K562 (cell line): ENCODE measurements at regions not wholly inside any gene's neighbourhood (a gene's known extent, or its start where the extent isn't known, plus 50 kb on each side); places are given as distances from the start of the nearest gene placed in this dataset.

Experiments
- ATAC-seq: fragments of 200-7000 bp; cut with Tn5 transposase; 3 replicates; pipeline ENCODE4 v1.9.1; 2020; ENCODE audit warnings: moderate library complexity
- BruUV-seq: library from RNA; stranded (reverse); fragments of 400-500 nt; replicated peaks from 2 replicates; lab custom pipeline; 2021; lab: Mats Ljungman, UMichigan
- CTCF ChIA-PET: fragments of 300-600 bp; formaldehyde crosslinking; extraction: SDS; loops from one replicate; lab custom pipeline; 2021; ENCODE audit warnings: low intra/inter-chr PET ratio; lab: Yijun Ruan, JAX
- POLR2A ChIA-PET: fragments of 300-600, 350-650 bp; sonication (Branson Sonifier 250); formaldehyde crosslinking; extraction: SDS; loops from one replicate; lab custom pipeline; 2021; ENCODE audit warnings: antibody characterized with exemption, inconsistent platforms; lab: Yijun Ruan, JAX
- DNase-seq, 4 experiments: peaks; one replicate each; pipeline versions ENCODE4 v3.0.0 to v3.0.0-alpha.2; 2011 to 2018; ENCODE audit warnings: low spot score in 3 of 4, mixed read lengths in 3 of 4; ENCODE audit errors: extremely low read depth in 1 of 4
- FAIRE-seq: peaks from 2 replicates; lab custom pipeline; 2011; peaks lifted over from hg19 to GRCh38; lab: Jason Lieb, UNC
- H2AFZ ChIP-seq: 2 replicates; pipeline ENCODE4 v1.6.0; 2011; ENCODE audit warnings: low read depth, low read length, control low read depth, inconsistent platforms
- H3K27ac ChIP-seq: fragments of 200-600 bp; 3 replicates; pipeline ENCODE4 v1.8.0; 2011; ENCODE audit warnings: low read depth, mild to moderate bottlenecking, control low read depth, inconsistent platforms, low read length, moderate library complexity, mixed read lengths; ENCODE audit errors: extremely low read depth
- H3K27me3 ChIP-seq, 2 experiments: fragments of 300-600 bp in 1 of 2; 2 replicates in 1 of 2; 3 replicates in 1 of 2; pipeline versions ENCODE4 v1.6.0 to v1.8.0; 2011; ENCODE audit warnings: inconsistent platforms in 2 of 2, low read length in 2 of 2, mild to moderate bottlenecking in 1 of 2, mixed read lengths in 1 of 2, moderate library complexity in 1 of 2; ENCODE audit not compliant: control insufficient read depth in 2 of 2, insufficient read depth in 2 of 2
- H3K36me3 ChIP-seq: fragments of 300-600 bp; 3 replicates; pipeline ENCODE4 v1.8.0; 2011; ENCODE audit warnings: mild to moderate bottlenecking, low read length, inconsistent platforms; ENCODE audit not compliant: control insufficient read depth, insufficient read depth
- H3K4me1 ChIP-seq, 2 experiments: fragments of 200-600 bp in 1 of 2; replicated peaks in 1 of 2; 2 replicates in 1 of 2; 3 replicates in 1 of 2; pipeline versions ENCODE4 v1.5.1 to v1.8.0; 2011; ENCODE audit warnings: inconsistent platforms in 2 of 2, low read length in 2 of 2, mild to moderate bottlenecking in 1 of 2, mixed read lengths in 1 of 2, moderate library complexity in 1 of 2; ENCODE audit not compliant: control insufficient read depth in 2 of 2, insufficient read depth in 2 of 2
- H3K4me2 ChIP-seq: 2 replicates; pipeline ENCODE4 v1.6.1; 2011; ENCODE audit warnings: low read length, control low read depth, inconsistent platforms, mixed read lengths; ENCODE audit not compliant: insufficient read depth
- H3K4me3 ChIP-seq: fragments of 200-600 bp; sonication (generic), shearing (Covaris generic); 2 replicates; pipeline ENCODE4 v1.5.1; 2016; ENCODE audit warnings: control low read depth, inconsistent platforms
- H3K79me2 ChIP-seq: fragments of 200-600 bp; 3 replicates; pipeline ENCODE4 v1.8.0; 2011; ENCODE audit warnings: low read length, inconsistent platforms; ENCODE audit not compliant: control insufficient read depth, insufficient read depth
- H3K9ac ChIP-seq, 2 experiments: 2 replicates each; pipeline versions ENCODE4 v1.6.0 to v1.6.1; 2011; ENCODE audit warnings: low read depth in 2 of 2, low read length in 2 of 2, control low read depth in 1 of 2, inconsistent platforms in 1 of 2, mild to moderate bottlenecking in 1 of 2, mixed read lengths in 1 of 2; ENCODE audit not compliant: insufficient read depth in 1 of 2
- H3K9me1 ChIP-seq: one replicate; pipeline ENCODE4 v1.6.0; 2011; ENCODE audit warnings: inconsistent platforms, mild to moderate bottlenecking, low read length, moderate library complexity; ENCODE audit not compliant: control insufficient read depth, insufficient read depth
- H3K9me3 ChIP-seq: replicated peaks from 2 replicates; pipeline ENCODE4 v1.5.1; 2011; ENCODE audit warnings: low read depth, low read length, inconsistent platforms; ENCODE audit not compliant: control insufficient read depth, insufficient read depth
- H4K20me1 ChIP-seq: replicated peaks from 2 replicates; pipeline ENCODE4 v1.6.1; 2011; ENCODE audit warnings: low read length, inconsistent platforms, mixed read lengths; ENCODE audit not compliant: control insufficient read depth, insufficient read depth
- CHD1 ChIP-seq: fragments of 200-600 bp; sonication (generic); IDR thresholded peaks from one replicate; pipeline ENCODE4 v1.6.1; 2012; ENCODE audit warnings: mild to moderate bottlenecking, moderate library complexity, low read length, inconsistent platforms
- CLOCK ChIP-seq: fragments of 250-450 bp; sonication (Bioruptor Pico); IDR thresholded peaks from 2 replicates; pipeline ENCODE4 v1.4.0; 2020; ENCODE audit warnings: mild to moderate bottlenecking, moderate library complexity, borderline replicate concordance
- EHMT2 ChIP-seq: fragments of 450-650 bp; IDR thresholded peaks from 2 replicates; pipeline ENCODE4 v1.6.1; 2018; ENCODE audit warnings: antibody characterized with exemption
- MECOM ChIP-seq: fragments of 250-450 bp; sonication (Bioruptor Pico); IDR thresholded peaks from 2 replicates; pipeline ENCODE4 v1.8.0; 2022; ENCODE audit warnings: inconsistent platforms
- OTX1 ChIP-seq: fragments of 450-650 bp; formaldehyde crosslinking; IDR thresholded peaks from 2 replicates; pipeline ENCODE4 v1.4.0; 2022; ENCODE audit warnings: mild to moderate bottlenecking
- SNRNP70 ChIP-seq: fragments of 200-400 bp; formaldehyde crosslinking; optimal IDR thresholded peaks from 2 replicates; pipeline ENCODE3; 2017; ENCODE audit warnings: low read depth, low read length
- SP2 ChIP-seq: IDR thresholded peaks from 2 replicates; pipeline ENCODE4 v1.6.1; 2011; ENCODE audit warnings: mild to moderate bottlenecking, low read depth, low read length, moderate library complexity; ENCODE audit not compliant: poor library complexity, severe bottlenecking; ENCODE audit errors: extremely low read depth
- STAT6 ChIP-seq: sonication (generic); formaldehyde crosslinking; IDR thresholded peaks from 2 replicates; pipeline ENCODE4 v1.8.1; 2023; ENCODE audit warnings: mild to moderate bottlenecking, missing genetic modification reagents
- ZNF445 ChIP-seq: fragments of 250-450 bp; sonication (Bioruptor Pico); IDR thresholded peaks from 2 replicates; pipeline ENCODE4 v1.4.0; 2020; ENCODE audit warnings: low read depth, mild to moderate bottlenecking, moderate library complexity
- WGBS: fragments of 100-300 bp; shearing (Covaris generic); methylation state at CpG from one replicate; pipeline ENCODE4 v1.1.6; 2016; ENCODE audit warnings: low coverage, mixed read lengths; ENCODE audit not compliant: insufficient coverage; ENCODE audit errors: missing lambda C conversion rate; 5-methylcytosine and 5-hydroxymethylcytosine counted together
- in situ Hi-C: fragments of 300-500 bp; cut with MboI; formaldehyde crosslinking; loops from 4 replicates; pipeline ENCODE4 v1.15.0; 2018; ENCODE audit warnings: inconsistent platforms, mixed read lengths
- intact Hi-C: fragments of 100-400 bp; cut with micrococcal nuclease; formaldehyde crosslinking; loops from 2 replicates; pipeline ENCODE4 v1.14.2; 2022

- no peak for FAIRE-seq
- WGBS = 0% methylated on average over 4 of the region's 4 CpGs
- H3K36me3 ChIP-seq = no peaks in the 10 kb centered on the region
- H3K9ac ChIP-seq = no peak overlapping the region
- TF ChIP-seq MECOM (CRISPR knock-in tag) = no peak
- no peak for TF ChIP-seq STAT6 (CRISPR knock-in tag)
- no peak for TF ChIP-seq CHD1
- TF ChIP-seq ZNF445 (CRISPR knock-in tag) = no peak
- no peak for TF ChIP-seq SP2
- no peak for TF ChIP-seq EHMT2
- no peak for TF ChIP-seq SNRNP70
- TF ChIP-seq CLOCK = no peak
- TF ChIP-seq OTX1 = no peak
- TF ChIP-seq, all 486 proteins: peak for 0
- Histone ChIP-seq H3K9me3 (no peaks in the 10 kb centered on the region), H2AFZ (no peak overlapping the region), H3K27me3 (no peaks in the 10 kb centered on the region), H4K20me1 (no peaks in the 10 kb centered on the region), H3K4me3 (no peak overlapping the region), H3K4me2 (no peak overlapping the region), H3K79me2 (no peaks in the 10 kb centered on the region), H3K9me1 (no peaks in the 10 kb centered on the region), H3K4me1 (no peaks in the 10 kb centered on the region), H3K27ac (no peak overlapping the region)
- ChIA-PET CTCF (no interaction called here), POLR2A (no interaction called here)
- DNase-seq (no peak), ATAC-seq (no peak)
- no TSS peak for BruUV-seq
- intact Hi-C loops (no loop called here), in situ Hi-C loops (no loop called here)
These were observed 314.2 kb downstream of the RAB38 start for GRCh38 chr11:87861030-87861429.
